HepG2 (cell line): ENCODE measurements at regions not wholly inside any gene's neighbourhood (a gene's known extent, or its start where the extent isn't known, plus 50 kb on each side); places are given as distances from the start of the nearest gene placed in this dataset.

Experiments
- ARID2 ChIP-seq: sonication (generic); formaldehyde crosslinking; IDR thresholded peaks from 2 replicates; pipeline ENCODE4 v1.8.1; 2022; ENCODE audit warnings: mild to moderate bottlenecking, missing genetic modification reagents, borderline replicate concordance
- CBX1 ChIP-seq: IDR thresholded peaks from one replicate; pipeline ENCODE4 v1.6.1; 2016; ENCODE audit warnings: antibody characterized with exemption, low read depth
- CEBPZ ChIP-seq: IDR thresholded peaks from 2 replicates; pipeline ENCODE4 v1.6.1; 2012; ENCODE audit warnings: low read length, improper control_type of control experiment
- CHCHD3 ChIP-seq: sonication (generic); formaldehyde crosslinking; IDR thresholded peaks from 2 replicates; pipeline ENCODE4 v1.8.0; 2022; ENCODE audit warnings: mild to moderate bottlenecking, missing genetic modification reagents, moderate library complexity
- HNRNPUL1 ChIP-seq: fragments of 200-400 bp; formaldehyde crosslinking; IDR thresholded peaks from 2 replicates; pipeline ENCODE4 v1.6.1; 2017; ENCODE audit warnings: low read depth, mild to moderate bottlenecking, low read length, moderate library complexity
- POGK ChIP-seq: sonication (generic); formaldehyde crosslinking; conservative IDR thresholded peaks from 2 replicates; pipeline ENCODE4 v1.8.0; 2022; ENCODE audit warnings: mild to moderate bottlenecking, moderate library complexity, missing genetic modification reagents
- RORA ChIP-seq: sonication (generic); formaldehyde crosslinking; IDR thresholded peaks from 2 replicates; pipeline ENCODE4 v1.5.0; 2020; ENCODE audit warnings: mild to moderate bottlenecking, missing genetic modification reagents, moderate library complexity
- TF ChIP-seq, protein P1 (sequence below): sonication (generic); formaldehyde crosslinking; IDR thresholded peaks from 2 replicates; pipeline ENCODE4 v1.4.0; 2020; ENCODE audit warnings: missing genetic modification reagents

DNA sequence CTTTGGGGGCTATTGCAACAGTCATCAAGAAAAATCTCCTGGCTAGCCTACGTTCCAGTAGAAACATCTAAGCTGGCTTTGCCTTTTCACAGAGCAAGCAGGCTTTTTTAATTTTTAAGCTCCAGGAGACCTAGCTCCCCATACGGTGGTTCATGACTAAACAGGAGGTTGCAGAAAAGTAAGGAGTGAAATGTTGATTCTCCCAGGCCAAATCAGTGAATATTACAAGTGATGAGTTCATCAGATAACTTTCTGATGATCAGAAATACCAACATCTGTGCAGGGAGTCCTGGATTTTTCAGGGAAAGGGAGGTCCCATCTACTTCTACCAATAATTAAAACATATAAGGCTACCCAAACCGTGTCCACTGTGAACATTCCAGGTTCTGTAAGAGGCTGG is 477.3 kb upstream of the CELF2 start:
- no peak for TF ChIP-seq RORA (CRISPR knock-in tag)
- no peak for TF ChIP-seq CHCHD3
- TF ChIP-seq HNRNPUL1: no peak
- TF ChIP-seq, protein P1, sequence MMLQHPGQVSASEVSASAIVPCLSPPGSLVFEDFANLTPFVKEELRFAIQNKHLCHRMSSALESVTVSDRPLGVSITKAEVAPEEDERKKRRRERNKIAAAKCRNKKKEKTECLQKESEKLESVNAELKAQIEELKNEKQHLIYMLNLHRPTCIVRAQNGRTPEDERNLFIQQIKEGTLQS (CRISPR knock-in tag): no peak
- TF ChIP-seq POGK (CRISPR knock-in tag): no peak
- TF ChIP-seq CBX1: no peak
- TF ChIP-seq ARID2 (CRISPR knock-in tag): no peak
- TF ChIP-seq CEBPZ: no peak
